Neuronal stem cell (in vitro differentiated cells): ENCODE measurements at regions not wholly inside any gene's neighbourhood (a gene's known extent, or its start where the extent isn't known, plus 50 kb on each side); places are given as distances from the start of the nearest gene placed in this dataset.

Source experiments
- DNase-seq: peaks from one replicate; pipeline ENCODE4 v3.0.0-alpha.2; 2013; ENCODE audit warnings: low spot score
- H2AFZ ChIP-seq: one replicate; pipeline ENCODE4 v1.6.1; 2013; ENCODE audit warnings: mild to moderate bottlenecking, low read length, inconsistent platforms
- H2AK5ac ChIP-seq: 2 replicates; pipeline ENCODE4 v1.6.1; 2013; ENCODE audit warnings: low read depth, mild to moderate bottlenecking, inconsistent platforms, low read length, moderate library complexity, mixed read lengths
- H2BK120ac ChIP-seq: 2 replicates; pipeline ENCODE4 v1.6.1; 2013; ENCODE audit warnings: low read depth, mild to moderate bottlenecking, inconsistent platforms, low read length, moderate library complexity, mixed read lengths
- H2BK12ac ChIP-seq: one replicate; pipeline ENCODE4 v1.6.1; 2013; ENCODE audit warnings: low read length, inconsistent platforms
- H2BK15ac ChIP-seq: 2 replicates; pipeline ENCODE4 v1.6.1; 2013; ENCODE audit warnings: mild to moderate bottlenecking, low read length, inconsistent platforms, mixed read lengths
- H2BK5ac ChIP-seq: one replicate; pipeline ENCODE4 v1.6.1; 2013; ENCODE audit warnings: inconsistent platforms, mild to moderate bottlenecking, low read length, moderate library complexity
- H3K14ac ChIP-seq: one replicate; pipeline ENCODE4 v1.6.1; 2013; ENCODE audit warnings: low read length, inconsistent platforms
- H3K18ac ChIP-seq: 2 replicates; pipeline ENCODE4 v1.6.1; 2013; ENCODE audit warnings: low read length, inconsistent platforms
- H3K23ac ChIP-seq: 2 replicates; pipeline ENCODE4 v1.6.1; 2013; ENCODE audit warnings: low read depth, mild to moderate bottlenecking, mixed read lengths, low read length, inconsistent platforms; ENCODE audit not compliant: poor library complexity
- H3K27ac ChIP-seq: replicated peaks from 3 replicates; pipeline ENCODE4 v1.5.1; 2013; ENCODE audit warnings: low read length, inconsistent platforms
- H3K27me3 ChIP-seq, 3 experiments: 2 replicates each; pipeline ENCODE4 v1.6.1; 2013; ENCODE audit warnings: low read length in 3 of 3, mild to moderate bottlenecking in 2 of 3, inconsistent platforms in 1 of 3, low read depth in 1 of 3, mixed read lengths in 1 of 3, moderate library complexity in 1 of 3; ENCODE audit not compliant: control insufficient read depth in 3 of 3, insufficient read depth in 3 of 3
- H3K36me3 ChIP-seq, 2 donors: replicated peaks in 1 of 2; 2 replicates each; pipeline ENCODE4 v1.6.1; 2013; ENCODE audit warnings: low read length in 2 of 2; ENCODE audit not compliant: control insufficient read depth in 2 of 2, insufficient read depth in 2 of 2
- H3K4ac ChIP-seq: 2 replicates; pipeline ENCODE4 v1.6.1; 2013; ENCODE audit warnings: inconsistent platforms, mild to moderate bottlenecking, low read length, moderate library complexity
- H3K4me1 ChIP-seq, 2 donors: 1 replicate in 1 of 2; 2 replicates in 1 of 2; pipeline ENCODE4 v1.6.1; 2013; ENCODE audit warnings: low read length in 2 of 2, low read depth in 1 of 2; ENCODE audit not compliant: control insufficient read depth in 2 of 2, insufficient read depth in 1 of 2
- H3K4me2 ChIP-seq: one replicate; pipeline ENCODE4 v1.6.1; 2013; ENCODE audit warnings: mild to moderate bottlenecking, low read length, inconsistent platforms; ENCODE audit not compliant: insufficient read depth, poor library complexity, severe bottlenecking
- H3K4me3 ChIP-seq, 2 donors: 2 replicates each; pipeline ENCODE4 v1.5.1; 2013; ENCODE audit warnings: low read length in 2 of 2, mild to moderate bottlenecking in 2 of 2, inconsistent platforms in 1 of 2, moderate library complexity in 1 of 2
- H3K79me1 ChIP-seq: one replicate; pipeline ENCODE4 v1.6.1; 2013; ENCODE audit warnings: low read depth, mild to moderate bottlenecking, inconsistent platforms, low read length, moderate library complexity
- H3K9ac ChIP-seq: one replicate; pipeline ENCODE4 v1.6.1; 2013; ENCODE audit warnings: mild to moderate bottlenecking, low read depth, low read length, inconsistent platforms; ENCODE audit not compliant: poor library complexity
- H3K9me3 ChIP-seq, 2 donors: replicated peaks in 1 of 2; 2 replicates each; pipeline versions ENCODE3 to v1.6.1; 2013; ENCODE audit warnings: low read length in 2 of 2, mild to moderate bottlenecking in 2 of 2, inconsistent platforms in 1 of 2, low read depth in 1 of 2, mixed read lengths in 1 of 2, moderate library complexity in 1 of 2; ENCODE audit not compliant: control insufficient read depth in 2 of 2, insufficient read depth in 1 of 2
- H4K8ac ChIP-seq: one replicate; pipeline ENCODE4 v1.6.1; 2013; ENCODE audit warnings: low read depth, mild to moderate bottlenecking, inconsistent platforms, low read length, moderate library complexity
- H4K91ac ChIP-seq: one replicate; pipeline ENCODE4 v1.6.1; 2013; ENCODE audit warnings: low read length, low read depth, mild to moderate bottlenecking, inconsistent platforms; ENCODE audit not compliant: poor library complexity
- WGBS, 2 donors: extraction: QIAGEN DNeasy Blood & Tissue Kit; methylation state at CpG; one replicate each; pipeline ENCODE4 v1.1.7; 2013; ENCODE audit warnings: missing lambda C conversion rate in 2 of 2, mixed read lengths in 1 of 2; ENCODE audit not compliant: insufficient read length in 2 of 2, insufficient replicate concordance in 1 of 2; ENCODE audit errors: extremely low coverage in 2 of 2; 5-methylcytosine and 5-hydroxymethylcytosine counted together

- Histone ChIP-seq H2BK5ac (no peak overlapping the region), H3K27me3 (no peaks in the 10 kb centered on the region), H2BK120ac (no peak overlapping the region), H3K9ac (no peak overlapping the region), H3K9me3 (peaks cover 0 to 4% of the 10 kb centered on the region in 2 donors), H3K4me2 (no peak overlapping the region), H2BK15ac (no peak overlapping the region), H4K8ac (no peak overlapping the region), H2AFZ (no peak overlapping the region), H3K14ac (no peak overlapping the region), H3K79me1 (no peaks in the 10 kb centered on the region), H3K23ac (no peak overlapping the region), H2BK12ac (no peak overlapping the region), H3K27ac (no peak overlapping the region), H3K4me3 (no peak overlapping the region), H3K4me1 (peaks cover 2 to 3% of the 10 kb centered on the region in 2 donors), H3K36me3 (no peaks in the 10 kb centered on the region), H2AK5ac (no peak overlapping the region), H4K91ac (no peak overlapping the region), H3K18ac (no peak overlapping the region), H3K4ac (no peak overlapping the region)
- no peak for DNase-seq
- WGBS, 2 donors = no CpG with 5 or more reads among the region's 3 CpGs
These were observed 397.1 kb downstream of the NOVA1 start for GRCh38 chr14:26200687-26201086.

GRCh38 chr14:26199590-26200370 lies 398.1 kb downstream of the NOVA1 start:
- no peaks in the 10 kb centered on the region for H3K27me3 ChIP-seq
- H3K9me3 ChIP-seq = peaks cover 0 to 4% of the 10 kb centered on the region in 2 donors
- no CpG with 5 or more reads among the region's 6 CpGs for WGBS, 2 donors
- H3K27ac ChIP-seq = peak overlapping the region; percentile 52
- H4K91ac ChIP-seq = no peak overlapping the region
- peak overlapping the region; percentile 4 for H2AFZ ChIP-seq
- H2BK12ac ChIP-seq = no peak overlapping the region
- no peak overlapping the region for H2BK5ac ChIP-seq
- no peak overlapping the region for H3K4ac ChIP-seq
- H2AK5ac ChIP-seq = no peak overlapping the region
- H3K4me1 ChIP-seq = peaks cover 2 to 3% of the 10 kb centered on the region in 2 donors
- H2BK120ac ChIP-seq = no peak overlapping the region
- no peak overlapping the region for H4K8ac ChIP-seq
- no peaks in the 10 kb centered on the region for H3K36me3 ChIP-seq
- no peak overlapping the region for H3K14ac ChIP-seq
- no peak overlapping the region for H3K18ac ChIP-seq
- H3K23ac ChIP-seq = no peak overlapping the region
- no peak overlapping the region for H2BK15ac ChIP-seq
- peak; percentile 6 for DNase-seq
- H3K79me1 ChIP-seq = no peaks in the 10 kb centered on the region
- H3K4me2 ChIP-seq = no peak overlapping the region
- H3K9ac ChIP-seq = no peak overlapping the region
- H3K4me3 ChIP-seq = no peak overlapping the region

- no peak overlapping the region for H3K9ac ChIP-seq
- no peak overlapping the region for H3K4me2 ChIP-seq
- H2BK12ac ChIP-seq = no peak overlapping the region
- H2AK5ac ChIP-seq = no peak overlapping the region
- H3K79me1 ChIP-seq = no peaks in the 10 kb centered on the region
- H3K36me3 ChIP-seq = no peaks in the 10 kb centered on the region
- no peak overlapping the region for H4K91ac ChIP-seq
- no peak overlapping the region for H2AFZ ChIP-seq
- H3K9me3 ChIP-seq = peaks cover 0 to 4% of the 10 kb centered on the region in 2 donors
- peaks cover 2 to 3% of the 10 kb centered on the region in 2 donors for H3K4me1 ChIP-seq
- H2BK5ac ChIP-seq = no peak overlapping the region
- no peak overlapping the region for H3K14ac ChIP-seq
- H2BK120ac ChIP-seq = no peak overlapping the region
- no CpG with 5 or more reads among the region's 2 CpGs for WGBS, 2 donors
- H3K27me3 ChIP-seq = no peaks in the 10 kb centered on the region
- no peak overlapping the region for H3K4me3 ChIP-seq
- no peak overlapping the region for H3K18ac ChIP-seq
- DNase-seq = no peak
- H3K4ac ChIP-seq = no peak overlapping the region
- H2BK15ac ChIP-seq = no peak overlapping the region
- H4K8ac ChIP-seq = no peak overlapping the region
- peak overlapping the region; percentile 52 for H3K27ac ChIP-seq
- no peak overlapping the region for H3K23ac ChIP-seq
These were observed 398.7 kb downstream of the NOVA1 start for GRCh38 chr14:26199096-26199495.

GRCh38 chr14:26194816-26195215 lies 403.0 kb downstream of the NOVA1 start:
- no peak overlapping the region for H3K9ac ChIP-seq
- no peak for DNase-seq
- no peak overlapping the region for H3K4ac ChIP-seq
- H2AK5ac ChIP-seq = no peak overlapping the region
- WGBS, 2 donors = no CpG with 5 or more reads among the region's 1 CpG
- no peak overlapping the region for H3K4me3 ChIP-seq
- H3K36me3 ChIP-seq = no peaks in the 10 kb centered on the region
- no peaks in the 10 kb centered on the region for H3K79me1 ChIP-seq
- H2BK5ac ChIP-seq = no peak overlapping the region
- no peaks in the 10 kb centered on the region for H3K27me3 ChIP-seq
- H2BK120ac ChIP-seq = no peak overlapping the region
- no peak overlapping the region for H4K91ac ChIP-seq
- H2AFZ ChIP-seq = no peak overlapping the region
- no peak overlapping the region for H3K14ac ChIP-seq
- H3K23ac ChIP-seq = no peak overlapping the region
- H3K4me1 ChIP-seq = peaks cover 0 to 3% of the 10 kb centered on the region in 2 donors
- H3K18ac ChIP-seq = no peak overlapping the region
- H2BK12ac ChIP-seq = no peak overlapping the region
- no peak overlapping the region for H3K27ac ChIP-seq
- H3K4me2 ChIP-seq = no peak overlapping the region
- no peak overlapping the region for H2BK15ac ChIP-seq
- peaks cover 0 to 4% of the 10 kb centered on the region in 2 donors for H3K9me3 ChIP-seq
- H4K8ac ChIP-seq = no peak overlapping the region
